Activated T-cell treated with anti-CD3 and anti-CD28 coated beads for 48 hours (primary cell): ENCODE measurements at regions not wholly inside any gene's neighbourhood (a gene's known extent, or its start where the extent isn't known, plus 50 kb on each side); places are given as distances from the start of the nearest gene placed in this dataset.
A peak's percentile ranks its signal among the peaks of the same experiment; 100 is the strongest.
"Not testable (repeated sequence)": the region's sequence is repeated elsewhere in the genome, so short reads cannot be mapped to it uniquely, and the experiment has no call there.

Source experiments
- DNase-seq: peaks from one replicate; pipeline ENCODE4 v3.0.0-alpha.2; 2020; ENCODE audit warnings: low read depth

DNA sequence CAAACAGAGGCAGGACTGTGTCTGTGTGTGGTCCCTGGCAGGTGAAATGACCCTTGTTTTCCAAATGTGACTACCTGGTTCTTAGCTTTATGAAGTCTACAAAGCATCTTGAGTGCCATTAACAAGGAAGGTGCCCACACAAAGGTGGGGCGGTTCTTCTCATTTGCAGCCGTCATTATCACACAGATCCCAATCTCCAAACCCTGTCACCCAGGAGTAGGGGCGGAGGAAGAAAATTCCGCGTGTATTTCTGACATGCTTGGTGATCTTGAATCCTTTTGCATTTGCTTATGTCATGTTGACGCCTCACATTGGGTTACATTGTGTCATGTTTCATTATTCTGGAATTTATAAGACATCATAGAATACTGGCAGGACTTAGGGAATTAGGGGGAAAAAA, 277.3 kb downstream of the VRK1 start:
- no peak for DNase-seq

DNA sequence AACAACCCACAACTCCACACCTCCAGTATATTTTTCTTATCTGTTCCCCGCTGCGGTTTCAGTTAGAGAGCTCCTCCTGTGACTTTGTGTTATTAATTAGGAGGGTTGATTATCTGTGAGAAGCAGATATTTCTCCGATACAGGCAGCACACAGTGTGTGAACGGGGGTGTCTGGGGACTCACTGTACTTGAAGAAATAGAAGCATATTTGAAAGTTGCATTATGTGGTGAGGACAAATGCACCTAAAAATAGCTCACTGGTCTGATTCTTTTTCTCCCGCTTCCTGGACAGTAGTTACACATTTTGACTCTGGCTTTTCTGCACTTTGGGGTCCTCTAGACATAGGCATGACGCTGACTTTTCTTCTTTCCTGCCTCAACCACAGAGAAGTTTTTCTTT, 277.7 kb downstream of the VRK1 start:
- DNase-seq: no peak

DNA sequence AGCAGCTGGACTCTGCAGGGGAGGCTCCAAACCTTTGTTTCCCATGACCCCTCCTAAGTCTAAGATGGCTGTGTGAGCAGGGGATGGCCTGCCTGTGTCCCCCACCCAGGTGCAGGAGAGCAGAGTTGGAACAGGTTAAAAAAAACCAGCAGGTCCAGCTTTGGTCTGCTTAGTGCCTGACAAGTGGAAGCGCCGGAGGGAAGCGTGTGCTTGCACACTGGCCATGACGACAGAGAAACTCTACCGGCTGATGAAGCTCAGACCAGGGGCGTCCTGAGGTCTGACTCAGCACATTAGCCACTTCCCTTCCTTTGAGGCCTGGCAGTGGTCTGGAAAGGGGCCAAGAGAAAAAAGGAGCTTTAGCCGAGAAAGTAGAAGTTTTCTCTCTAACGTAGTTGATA, 280.1 kb downstream of the VRK1 start:
- peak; percentile 4 for DNase-seq

DNA sequence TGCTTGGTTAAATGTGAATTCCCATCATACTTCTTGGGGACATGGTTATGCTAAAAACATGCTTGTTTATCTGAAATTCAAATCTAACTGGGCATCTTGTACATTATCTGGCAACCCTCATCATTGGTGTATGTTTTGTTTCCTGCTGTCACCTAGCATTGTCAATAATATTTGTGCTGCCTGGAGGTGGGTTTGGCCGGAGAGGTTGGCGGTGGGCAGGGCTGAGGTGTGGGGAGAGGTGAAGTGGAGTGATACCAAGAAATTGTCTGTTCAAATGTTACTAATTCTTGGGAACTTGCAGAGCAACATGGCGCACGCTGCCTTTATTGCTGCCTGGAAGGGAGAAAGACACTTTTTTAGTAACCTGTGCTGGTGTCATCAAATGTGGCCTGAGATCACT, 280.5 kb downstream of the VRK1 start:
- DNase-seq: no peak

DNA sequence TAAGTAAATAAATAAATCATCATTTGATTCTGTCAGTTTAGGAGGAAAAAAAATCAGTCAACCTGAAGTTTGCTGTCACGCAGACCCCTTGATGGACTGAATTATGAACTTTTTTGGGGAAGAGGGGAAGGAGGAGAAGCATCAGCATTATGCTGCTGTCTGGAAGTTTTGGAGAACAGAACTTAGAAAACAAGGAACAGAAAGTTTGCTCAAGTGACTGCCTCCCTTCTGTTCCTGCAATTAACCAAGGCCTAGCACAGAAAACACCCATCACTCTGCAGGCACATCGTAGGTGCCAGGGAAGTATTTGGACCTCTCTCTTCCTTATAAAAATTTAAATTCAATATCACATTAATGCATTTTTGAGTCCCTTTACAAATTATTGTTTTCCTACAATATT, 283.8 kb downstream of the VRK1 start:
- no peak for DNase-seq

DNA sequence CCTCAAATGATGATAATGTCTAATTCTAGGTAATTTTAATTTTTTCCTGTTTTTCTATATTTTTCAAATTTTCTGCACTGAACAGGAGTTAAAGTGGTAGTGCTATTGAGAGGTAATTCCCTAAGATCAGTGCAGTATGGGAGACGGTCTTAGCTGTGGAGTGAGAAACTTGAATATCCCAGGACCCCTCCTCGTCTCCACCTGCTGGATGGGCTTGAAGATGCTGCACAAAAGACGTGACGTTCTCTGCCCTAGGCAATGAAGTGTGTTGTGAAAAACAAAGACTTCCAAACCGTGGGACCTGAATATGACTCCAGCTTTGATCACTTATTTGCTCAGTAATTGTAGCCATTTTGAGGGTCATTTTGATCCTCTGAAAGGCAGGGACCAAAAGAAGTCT, 298.1 kb downstream of the VRK1 start:
- DNase-seq: no peak

DNA sequence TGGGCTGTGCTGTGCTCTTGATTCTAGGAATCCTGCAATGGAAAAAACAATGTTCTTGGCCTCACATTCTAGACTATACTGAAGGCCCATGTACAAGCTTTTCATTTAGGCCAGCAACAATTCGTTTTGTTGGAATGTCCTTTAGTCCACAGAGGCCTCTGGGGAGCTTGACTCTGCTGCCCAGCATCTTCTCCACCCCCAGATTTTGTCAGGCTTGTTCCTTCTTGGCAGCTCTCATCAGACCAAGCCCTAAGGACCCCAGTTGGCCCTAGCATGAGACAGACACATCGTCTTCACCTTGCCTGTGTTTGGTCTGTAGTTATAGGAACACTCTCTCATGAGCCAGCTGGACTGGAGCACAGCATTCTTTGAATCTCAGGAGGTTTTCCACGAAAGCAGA, 300.1 kb downstream of the VRK1 start:
- no peak for DNase-seq

DNA sequence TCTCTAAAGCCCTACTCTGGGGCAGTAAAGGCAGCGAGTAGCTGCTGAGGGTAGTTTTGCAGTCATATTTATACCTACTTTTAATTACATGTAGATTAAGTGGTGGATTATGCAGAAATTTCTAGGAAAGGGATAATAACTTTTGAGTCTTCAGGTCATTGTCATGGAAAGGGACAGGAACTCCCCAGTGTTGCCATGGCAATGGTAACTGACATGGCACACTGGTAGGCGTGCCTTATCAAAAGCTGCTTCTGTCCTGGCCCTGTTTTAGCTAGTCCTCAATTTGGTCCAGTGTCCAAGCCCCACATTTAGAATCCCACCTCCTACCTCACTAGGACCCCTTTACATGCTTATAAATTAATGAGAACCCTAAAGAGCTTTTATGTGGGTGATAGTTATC, 303.1 kb downstream of the VRK1 start:
- no peak for DNase-seq

DNA sequence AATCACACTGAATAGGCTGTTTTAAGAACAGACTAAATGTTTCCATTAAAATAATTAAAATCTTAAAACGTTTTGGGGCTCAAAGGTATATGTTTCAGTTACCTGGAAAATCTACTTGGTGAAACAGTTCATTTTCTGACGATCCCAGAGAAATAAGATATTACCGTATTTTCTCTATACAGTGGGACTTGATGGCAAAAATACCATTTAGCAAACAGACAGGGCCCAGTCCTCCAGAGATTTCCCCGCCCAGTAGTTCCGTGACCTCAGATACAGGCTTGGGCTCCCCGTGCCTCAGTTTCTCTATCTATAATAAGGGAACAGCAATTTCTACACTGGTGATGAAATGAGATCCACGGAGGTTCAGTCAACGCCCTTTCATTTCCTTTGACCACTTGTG, 304.4 kb downstream of the VRK1 start:
- no peak for DNase-seq

DNA sequence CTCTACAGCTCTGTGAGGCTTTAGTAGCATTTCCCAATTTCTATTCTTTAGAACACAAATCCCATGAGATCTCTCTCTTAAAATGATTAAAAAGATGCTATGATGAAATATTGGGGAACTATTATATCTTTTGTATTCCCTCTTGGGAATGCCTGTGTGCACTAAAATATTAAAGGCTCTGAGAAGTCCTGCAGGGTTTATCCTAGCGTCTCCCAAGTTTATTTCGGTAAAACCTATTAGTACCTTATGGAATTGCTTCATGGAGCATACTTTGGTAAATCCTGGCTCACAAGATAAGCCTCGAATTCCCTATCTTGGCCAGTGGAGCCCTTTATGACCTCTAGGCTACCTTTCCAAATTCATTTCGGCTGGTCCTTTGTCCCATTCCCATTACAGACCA, 306.8 kb downstream of the VRK1 start:
- no peak for DNase-seq

DNA sequence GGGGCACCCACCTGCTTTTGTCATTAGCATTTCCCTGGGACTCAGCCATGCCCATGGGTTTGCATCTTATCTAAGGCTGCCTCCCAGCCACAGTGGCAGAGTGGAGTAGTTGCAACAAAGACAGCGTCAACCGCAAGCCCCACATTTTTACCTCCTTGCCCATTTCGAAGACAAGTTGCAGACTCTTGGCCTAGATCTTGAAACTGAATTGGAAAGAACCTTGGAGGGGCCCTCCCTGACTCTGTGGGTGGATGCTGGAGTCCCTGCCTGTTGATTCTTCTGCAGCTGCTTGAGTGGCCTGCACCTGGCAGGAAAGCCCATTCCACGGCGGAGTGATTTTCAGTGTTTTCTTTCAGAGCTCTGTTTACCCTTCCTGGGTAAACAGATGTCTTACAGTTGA, 309.0 kb downstream of the VRK1 start:
- no peak for DNase-seq

DNA sequence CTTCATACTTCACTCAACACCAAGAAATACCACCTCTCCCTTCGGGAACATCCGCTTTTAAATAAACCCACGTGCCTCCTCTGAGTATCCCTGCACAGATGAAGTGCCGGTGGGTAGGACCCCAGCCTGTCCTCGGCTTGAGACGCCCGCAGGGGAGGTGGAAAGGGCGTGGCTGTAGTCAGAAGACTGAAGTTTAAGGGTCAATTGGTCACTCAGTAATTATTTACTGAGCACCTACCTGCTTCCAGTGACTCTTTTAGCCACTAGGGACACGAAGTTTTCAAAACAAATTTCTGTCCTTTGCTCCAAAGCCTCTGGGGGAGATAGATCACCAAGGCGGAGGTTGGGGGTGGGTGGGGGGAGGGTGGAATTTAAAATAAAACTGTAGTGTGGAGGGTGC, 309.4 kb downstream of the VRK1 start:
- DNase-seq: no peak

DNA sequence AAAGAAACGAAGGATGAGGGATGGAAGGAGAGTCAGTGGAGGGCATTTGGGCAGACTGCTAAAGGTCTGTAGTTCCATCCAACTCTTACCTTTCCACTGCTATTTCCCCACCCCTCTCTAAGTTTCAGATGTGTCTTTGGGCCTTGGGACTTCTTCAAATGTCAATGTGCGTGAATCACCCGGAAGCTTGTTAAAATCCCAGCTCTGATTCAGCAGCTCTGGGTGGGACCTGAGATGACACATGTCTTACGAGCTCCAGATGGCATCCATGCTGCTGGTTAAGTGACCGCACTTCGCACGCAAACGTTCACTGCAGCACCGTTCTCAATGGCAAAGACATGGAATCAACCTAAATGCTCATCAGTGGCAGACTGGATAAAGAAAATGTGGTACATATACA, 309.9 kb downstream of the VRK1 start:
- DNase-seq: no peak

DNA sequence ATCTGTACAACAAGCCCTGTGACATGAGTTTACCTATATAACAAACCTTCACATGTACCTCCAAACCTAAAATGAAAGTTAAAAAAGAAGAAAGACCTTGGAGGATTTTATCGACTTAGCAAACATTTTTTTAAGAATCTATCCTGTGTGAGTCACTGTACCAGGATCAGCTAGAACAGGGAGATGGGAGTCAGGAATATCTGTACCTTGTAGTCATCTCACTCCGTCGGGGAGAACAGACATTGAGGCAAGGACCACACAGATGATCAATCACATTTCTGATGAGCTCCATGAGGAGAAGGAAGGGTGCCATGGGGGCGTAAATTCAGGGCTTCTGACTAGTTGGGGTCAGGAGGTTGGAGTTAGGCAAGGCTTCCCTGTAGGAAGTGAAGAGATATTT, 310.6 kb downstream of the VRK1 start:
- no peak for DNase-seq

DNA sequence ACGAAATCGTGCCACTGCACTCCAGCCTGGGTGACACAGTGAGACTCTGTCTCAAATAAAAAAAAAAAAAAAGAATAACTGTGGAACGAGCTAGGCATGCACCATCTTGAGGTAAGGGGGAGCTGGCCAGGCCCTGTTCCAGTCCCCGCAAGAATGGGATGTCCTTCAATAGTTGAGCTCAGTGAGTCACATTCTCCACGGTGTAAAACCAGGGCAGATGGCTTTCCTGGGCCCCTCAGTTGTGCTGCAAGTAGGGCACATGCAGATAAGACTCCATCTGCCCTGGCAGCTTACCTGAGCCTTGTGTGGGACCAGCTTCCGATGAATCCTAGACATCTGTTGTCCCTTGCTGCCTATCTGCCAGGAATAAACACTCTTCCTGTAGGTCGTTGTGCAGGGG, 312.1 kb downstream of the VRK1 start:
- DNase-seq: no peak

DNA sequence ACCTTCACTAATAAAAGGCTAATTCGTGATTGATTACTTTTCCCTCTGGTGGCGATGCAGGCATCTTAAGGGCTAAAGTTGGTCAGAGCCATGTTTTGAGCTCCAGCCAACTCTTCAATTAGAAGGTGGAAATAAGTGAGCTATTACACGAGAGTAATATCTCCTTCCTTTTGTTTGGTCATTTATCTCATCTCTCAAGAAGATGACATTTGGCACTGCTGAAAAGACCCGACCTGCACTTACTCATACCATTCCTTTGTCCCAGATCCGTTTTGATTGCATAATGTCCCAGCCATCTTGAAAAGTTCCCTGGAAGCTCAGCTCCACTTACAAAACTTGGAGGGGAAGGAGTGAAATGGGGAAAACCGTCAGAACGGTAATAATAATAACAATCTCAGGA, 316.2 kb downstream of the VRK1 start:
- DNase-seq: no peak

DNA sequence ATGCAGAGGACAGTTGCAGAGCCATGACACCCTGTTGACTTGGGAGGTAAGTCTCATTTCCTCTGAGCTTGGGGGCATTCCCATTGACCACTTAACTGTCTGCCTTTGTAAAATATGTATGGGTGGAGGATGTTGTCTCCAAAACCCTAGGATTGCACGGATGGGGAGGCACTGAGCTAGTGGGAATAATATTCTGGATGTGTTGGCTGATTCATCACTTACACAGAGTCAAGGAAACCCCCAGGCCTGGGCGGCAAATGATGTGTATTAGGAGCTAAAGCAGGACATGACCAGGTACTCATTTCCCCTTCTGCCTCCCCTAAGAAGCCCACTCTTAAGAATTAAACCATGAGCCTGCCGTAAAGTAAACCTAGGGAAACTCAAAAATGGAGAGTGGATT, 319.4 kb downstream of the VRK1 start:
- DNase-seq: no peak

DNA sequence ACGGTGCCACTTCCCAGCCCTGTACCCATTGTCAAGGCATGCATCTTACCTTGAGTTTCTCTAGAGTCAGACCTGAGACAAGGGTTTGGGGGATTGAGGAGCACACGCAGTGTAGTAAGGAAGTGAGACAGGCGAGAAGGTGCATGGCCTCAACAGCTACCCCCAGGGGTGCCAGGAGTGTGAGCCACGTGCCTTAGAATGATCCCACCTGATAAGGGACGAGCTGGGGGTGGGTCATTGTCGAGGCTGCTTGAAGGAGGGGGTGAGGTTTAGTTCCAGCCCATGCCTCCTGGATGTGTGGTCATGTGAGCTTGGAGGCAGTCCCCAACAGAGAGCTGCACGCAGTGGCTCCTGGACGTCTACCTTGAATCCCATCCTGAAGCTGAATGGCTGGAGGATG, 320.5 kb downstream of the VRK1 start:
- DNase-seq: no peak

DNA sequence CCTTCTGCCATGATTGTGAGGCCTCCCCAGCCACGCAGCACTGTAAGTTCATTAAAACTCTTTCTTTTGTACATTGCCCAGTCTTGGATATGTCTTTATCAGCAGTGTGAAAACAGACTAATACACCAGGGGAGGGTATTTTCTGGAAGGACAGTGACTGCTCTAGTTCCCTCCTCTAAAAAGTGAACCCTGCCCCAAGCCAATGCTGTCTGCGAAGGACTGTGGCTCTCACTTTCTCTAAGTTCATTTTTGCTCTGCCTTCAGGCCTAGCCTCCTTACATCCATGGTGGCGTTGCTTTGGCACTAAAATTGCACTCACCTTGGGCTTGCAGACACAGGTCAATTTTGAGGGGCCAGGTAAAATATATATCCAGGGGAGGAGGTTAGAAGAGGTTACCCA, 323.0 kb downstream of the VRK1 start:
- no peak for DNase-seq

DNA sequence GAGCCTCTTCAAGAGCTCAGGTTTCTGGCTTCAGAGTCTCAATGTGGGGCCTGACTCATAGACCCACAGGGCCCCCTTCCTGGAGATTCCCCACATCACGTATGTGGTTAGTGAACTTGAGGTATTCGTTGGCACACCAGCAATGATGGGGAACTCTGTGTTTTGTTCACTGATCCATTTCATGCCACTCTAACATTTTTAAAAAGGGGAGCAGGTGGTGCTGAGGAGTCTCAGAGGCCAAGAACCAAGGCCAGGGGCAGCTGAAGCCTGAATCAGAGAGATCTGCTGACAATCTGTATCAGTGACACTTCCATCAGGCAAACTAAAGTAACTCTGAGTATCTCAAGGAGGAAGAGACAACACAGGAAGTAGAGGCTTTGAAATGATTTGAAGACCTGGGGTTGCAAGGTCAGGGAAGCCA, 323.4 kb downstream of the VRK1 start:
- peak; percentile 32 for DNase-seq

DNA sequence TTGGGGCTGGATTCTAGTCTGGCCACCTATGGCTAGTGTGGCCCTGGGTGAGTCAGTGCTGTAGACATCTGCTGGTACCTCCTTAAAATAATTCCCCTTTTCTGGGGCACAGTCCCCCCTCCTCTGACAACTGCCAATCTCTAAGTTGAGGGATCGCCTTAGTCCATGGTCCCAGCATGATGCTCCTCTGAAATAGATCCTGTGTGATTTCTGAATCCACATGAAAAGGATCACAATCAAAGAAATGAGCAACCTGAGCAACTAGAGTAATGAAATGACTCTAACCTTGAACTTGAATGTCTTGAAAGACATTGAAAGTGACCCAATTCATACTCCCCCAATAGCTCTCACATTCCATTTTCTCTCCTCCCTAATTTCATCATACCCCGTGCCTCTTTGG, 332.5 kb downstream of the VRK1 start:
- no peak for DNase-seq

DNA sequence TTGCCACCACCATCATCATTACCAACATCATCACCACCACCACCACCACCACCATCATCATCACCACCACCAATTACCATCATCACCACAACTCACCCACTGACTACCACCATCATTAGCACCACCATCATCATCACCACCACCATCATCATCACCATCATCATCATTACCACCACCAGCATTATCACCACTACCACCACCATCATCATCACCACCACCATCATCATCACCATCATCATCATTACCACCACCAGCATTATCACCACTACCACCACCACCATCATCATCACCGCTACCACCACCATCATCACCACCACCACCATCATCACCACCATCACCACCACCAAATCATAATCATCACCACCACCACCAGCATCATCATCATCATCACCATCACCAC, 338.7 kb downstream of the VRK1 start:
- not testable (repeated sequence) for DNase-seq

DNA sequence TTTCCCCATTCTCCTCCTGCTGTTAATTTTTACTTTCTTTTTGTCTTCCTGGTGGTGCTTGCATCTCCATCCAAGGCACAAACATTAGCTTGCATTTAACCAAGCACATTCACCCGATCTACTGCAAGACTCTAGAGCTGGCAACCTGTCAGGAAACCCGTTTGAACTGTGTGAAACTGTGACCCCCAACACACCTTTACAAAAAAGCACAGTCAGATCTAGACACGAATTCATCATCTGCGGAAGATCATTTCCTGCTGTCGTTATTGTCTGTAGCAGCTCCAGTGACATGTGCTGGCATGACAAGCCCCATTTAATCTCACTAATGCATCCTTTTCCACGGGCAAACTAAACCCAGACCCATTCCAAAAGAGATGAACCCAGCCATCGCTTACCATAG, 340.5 kb downstream of the VRK1 start:
- DNase-seq: no peak

DNA sequence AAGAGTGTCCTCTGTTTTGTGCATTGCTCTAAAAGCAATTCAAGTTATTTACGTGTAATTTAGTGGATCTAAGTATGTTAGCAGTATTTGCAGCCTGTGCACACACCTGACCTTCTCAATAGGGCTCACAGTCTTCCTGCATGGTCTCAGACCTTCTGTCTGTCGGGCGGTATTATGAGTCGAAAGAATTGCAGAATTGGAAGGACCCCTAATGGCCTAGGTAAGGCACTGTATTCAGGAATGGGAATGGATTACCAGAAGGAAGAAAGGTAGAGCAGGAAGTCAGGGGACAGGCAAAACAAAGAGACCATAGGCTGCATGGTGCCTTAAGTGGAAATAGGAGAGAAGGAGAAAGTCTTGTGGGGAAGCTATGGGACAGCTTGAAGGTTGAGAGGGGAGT, 341.6 kb downstream of the VRK1 start:
- DNase-seq: no peak

DNA sequence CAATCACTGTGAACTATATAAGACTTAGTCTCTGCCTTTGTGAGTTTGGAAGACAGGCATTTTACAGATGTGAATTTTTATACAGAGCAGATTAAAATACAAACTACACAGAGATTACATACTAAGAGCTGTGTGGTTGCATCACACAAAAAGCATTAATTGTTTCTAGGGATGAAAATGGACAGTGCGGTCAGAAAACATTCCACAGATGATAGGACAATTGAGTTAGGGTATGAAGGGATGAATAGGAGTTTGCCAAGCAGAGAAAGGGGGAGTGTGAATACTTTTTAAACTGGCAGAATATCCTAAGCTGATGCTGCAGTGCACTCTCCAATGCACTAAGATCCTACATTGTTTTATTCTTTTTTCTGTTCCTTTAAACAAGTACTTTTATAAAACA, 345.8 kb downstream of the VRK1 start:
- no peak for DNase-seq

DNA sequence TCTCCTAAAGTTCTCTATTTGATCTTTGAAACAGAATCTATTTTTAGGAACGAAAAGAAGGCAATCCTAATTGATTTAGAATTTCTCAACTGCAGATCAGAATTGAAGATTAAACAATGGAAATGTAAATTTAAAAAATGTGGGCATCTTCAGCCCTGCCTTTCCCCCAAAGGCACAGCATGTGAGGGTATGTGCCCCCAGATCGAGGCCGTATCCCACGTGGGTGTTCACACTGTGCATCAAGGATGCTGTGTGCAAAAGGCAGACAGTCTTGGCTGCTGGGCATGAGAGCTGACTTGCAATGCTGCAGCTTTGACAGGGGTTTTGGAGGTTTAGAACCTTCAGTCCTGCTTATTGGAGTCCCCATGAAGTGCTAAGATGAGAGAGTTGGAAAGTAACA, 346.3 kb downstream of the VRK1 start:
- DNase-seq: no peak
